ENCODE measurements at regions not wholly inside any gene's neighbourhood (a gene's known extent, or its start where the extent isn't known, plus 50 kb on each side); places are given as distances from the start of the nearest gene placed in this dataset.

DNA sequence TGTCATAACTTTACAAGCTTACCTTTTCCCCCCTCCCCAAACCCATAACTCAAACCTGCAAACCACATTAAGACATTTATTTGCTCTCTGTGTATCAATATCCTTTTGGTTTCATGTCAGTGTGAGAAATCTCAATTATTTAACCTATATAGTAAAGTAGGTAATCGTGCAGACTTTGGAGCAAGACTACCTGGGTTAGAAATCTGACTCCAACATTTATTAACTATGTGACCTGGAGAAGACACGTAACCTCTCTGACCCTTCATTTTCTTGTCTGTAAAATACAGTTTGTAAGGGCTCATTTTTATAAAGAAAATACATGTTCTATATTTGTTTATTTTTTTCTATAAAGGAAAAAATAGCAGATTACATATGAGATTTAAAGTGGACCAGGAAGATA lies 448.9 kb upstream of the MANEA start:
- Histone ChIP-seq H3K4me3 (no peak overlapping the region), H3K36me3 (ENCODE audit: control insufficient read depth in 2 of 2, insufficient read depth in 2 of 2, low read length in 1 of 2) (no peaks in the 10 kb centered on the region), H3K4me2 (ENCODE audit: control insufficient read depth, insufficient read depth) (no peak overlapping the region), H3K4me1 (ENCODE audit: control insufficient read depth, insufficient read depth, low read length) (no peaks in the 10 kb centered on the region), H3K9me3 (replicated peaks; ENCODE audit: control insufficient read depth, insufficient read depth, low read length) (no peaks in the 10 kb centered on the region), H3K27me3 (replicated peaks in 1 of 2; ENCODE audit: control insufficient read depth in 2 of 2, insufficient read depth in 2 of 2, low read length in 1 of 2) (no peaks in the 10 kb centered on the region), H3K27ac (ENCODE audit: control insufficient read depth, insufficient read depth) (no peak overlapping the region), H4K20me1 (ENCODE audit: control insufficient read depth, insufficient read depth) (no peaks in the 10 kb centered on the region), H3K79me2 (ENCODE audit: control insufficient read depth, insufficient read depth, low read length) (no peaks in the 10 kb centered on the region), H3K9ac (ENCODE audit: control insufficient read depth, insufficient read depth, low read length) (no peak overlapping the region), H2AFZ (ENCODE audit: control insufficient read depth, low read depth, low read length) (no peak overlapping the region)
- ChIA-PET RAD21 (ENCODE audit: unreplicated experiment) (no interaction called here), CTCF (no interaction called here), SMC1A (ENCODE audit: uncharacterized antibody, unreplicated experiment) (no interaction called here), POLR2A (no interaction called here)
- 3% methylated on average over 2 of the region's 2 CpGs for WGBS (ENCODE audit: insufficient coverage, insufficient replicate concordance, low lambda C conversion rate, missing lambda C conversion rate)
- no peak for FAIRE-seq
- BruUV-seq (replicated peaks), result no TSS peak
- no peak for ATAC-seq
- intact Hi-C loops (cut with micrococcal nuclease; ENCODE audit: unreplicated experiment), result no loop called here
- in situ Hi-C loops (cut with MboI), result no loop called here
- DNase-seq (ENCODE audit: low read depth, low spot score), result no peak
- TF ChIP-seq ZBTB11 (CRISPR knock-in tag; IDR thresholded peaks at IDR 0.05) (no peak), ZSCAN29 (IDR thresholded peaks at IDR 0.05) (no peak), SP1 (IDR thresholded peaks at IDR 0.05; ENCODE audit: low read depth, low read length) (no peak), BRCA1 (IDR thresholded peaks at IDR 0.05; ENCODE audit: low read depth, low read length) (no peak), ASH2L (IDR thresholded peaks at IDR 0.05; ENCODE audit: borderline replicate concordance, low read depth) (no peak), KAT2A (conservative IDR thresholded peaks at IDR 0.05; ENCODE audit: control insufficient read depth, low read depth, low read length) (no peak), FOXK2 (IDR thresholded peaks at IDR 0.05) (no peak), BHLHE40 (IDR thresholded peaks at IDR 0.05; ENCODE audit: borderline replicate concordance in 1 of 2, low read depth in 2 of 2, low read length in 1 of 2) (no peak), ELK1 (IDR thresholded peaks at IDR 0.05; ENCODE audit: low read depth, low read length) (no peak)
- TF ChIP-seq, protein P1, sequence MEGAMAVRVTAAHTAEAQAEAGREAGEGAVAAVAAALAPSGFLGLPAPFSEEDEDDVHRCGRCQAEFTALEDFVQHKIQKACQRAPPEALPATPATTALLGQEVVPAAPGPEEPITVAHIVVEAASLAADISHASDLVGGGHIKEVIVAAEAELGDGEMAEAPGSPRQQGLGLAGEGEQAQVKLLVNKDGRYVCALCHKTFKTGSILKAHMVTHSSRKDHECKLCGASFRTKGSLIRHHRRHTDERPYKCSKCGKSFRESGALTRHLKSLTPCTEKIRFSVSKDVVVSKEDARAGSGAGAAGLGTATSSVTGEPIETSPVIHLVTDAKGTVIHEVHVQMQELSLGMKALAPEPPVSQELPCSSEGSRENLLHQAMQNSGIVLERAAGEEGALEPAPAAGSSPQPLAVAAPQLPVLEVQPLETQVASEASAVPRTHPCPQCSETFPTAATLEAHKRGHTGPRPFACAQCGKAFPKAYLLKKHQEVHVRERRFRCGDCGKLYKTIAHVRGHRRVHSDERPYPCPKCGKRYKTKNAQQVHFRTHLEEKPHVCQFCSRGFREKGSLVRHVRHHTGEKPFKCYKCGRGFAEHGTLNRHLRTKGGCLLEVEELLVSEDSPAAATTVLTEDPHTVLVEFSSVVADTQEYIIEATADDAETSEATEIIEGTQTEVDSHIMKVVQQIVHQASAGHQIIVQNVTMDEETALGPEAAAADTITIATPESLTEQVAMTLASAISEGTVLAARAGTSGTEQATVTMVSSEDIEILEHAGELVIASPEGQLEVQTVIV (IDR thresholded peaks at IDR 0.05; ENCODE audit: borderline replicate concordance, partially characterized antibody), result no peak
- TF ChIP-seq, protein P2, sequence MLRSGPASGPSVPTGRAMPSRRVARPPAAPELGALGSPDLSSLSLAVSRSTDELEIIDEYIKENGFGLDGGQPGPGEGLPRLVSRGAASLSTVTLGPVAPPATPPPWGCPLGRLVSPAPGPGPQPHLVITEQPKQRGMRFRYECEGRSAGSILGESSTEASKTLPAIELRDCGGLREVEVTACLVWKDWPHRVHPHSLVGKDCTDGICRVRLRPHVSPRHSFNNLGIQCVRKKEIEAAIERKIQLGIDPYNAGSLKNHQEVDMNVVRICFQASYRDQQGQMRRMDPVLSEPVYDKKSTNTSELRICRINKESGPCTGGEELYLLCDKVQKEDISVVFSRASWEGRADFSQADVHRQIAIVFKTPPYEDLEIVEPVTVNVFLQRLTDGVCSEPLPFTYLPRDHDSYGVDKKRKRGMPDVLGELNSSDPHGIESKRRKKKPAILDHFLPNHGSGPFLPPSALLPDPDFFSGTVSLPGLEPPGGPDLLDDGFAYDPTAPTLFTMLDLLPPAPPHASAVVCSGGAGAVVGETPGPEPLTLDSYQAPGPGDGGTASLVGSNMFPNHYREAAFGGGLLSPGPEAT (IDR thresholded peaks at IDR 0.05; ENCODE audit: low read depth), result no peak
- TF ChIP-seq, protein P3, sequence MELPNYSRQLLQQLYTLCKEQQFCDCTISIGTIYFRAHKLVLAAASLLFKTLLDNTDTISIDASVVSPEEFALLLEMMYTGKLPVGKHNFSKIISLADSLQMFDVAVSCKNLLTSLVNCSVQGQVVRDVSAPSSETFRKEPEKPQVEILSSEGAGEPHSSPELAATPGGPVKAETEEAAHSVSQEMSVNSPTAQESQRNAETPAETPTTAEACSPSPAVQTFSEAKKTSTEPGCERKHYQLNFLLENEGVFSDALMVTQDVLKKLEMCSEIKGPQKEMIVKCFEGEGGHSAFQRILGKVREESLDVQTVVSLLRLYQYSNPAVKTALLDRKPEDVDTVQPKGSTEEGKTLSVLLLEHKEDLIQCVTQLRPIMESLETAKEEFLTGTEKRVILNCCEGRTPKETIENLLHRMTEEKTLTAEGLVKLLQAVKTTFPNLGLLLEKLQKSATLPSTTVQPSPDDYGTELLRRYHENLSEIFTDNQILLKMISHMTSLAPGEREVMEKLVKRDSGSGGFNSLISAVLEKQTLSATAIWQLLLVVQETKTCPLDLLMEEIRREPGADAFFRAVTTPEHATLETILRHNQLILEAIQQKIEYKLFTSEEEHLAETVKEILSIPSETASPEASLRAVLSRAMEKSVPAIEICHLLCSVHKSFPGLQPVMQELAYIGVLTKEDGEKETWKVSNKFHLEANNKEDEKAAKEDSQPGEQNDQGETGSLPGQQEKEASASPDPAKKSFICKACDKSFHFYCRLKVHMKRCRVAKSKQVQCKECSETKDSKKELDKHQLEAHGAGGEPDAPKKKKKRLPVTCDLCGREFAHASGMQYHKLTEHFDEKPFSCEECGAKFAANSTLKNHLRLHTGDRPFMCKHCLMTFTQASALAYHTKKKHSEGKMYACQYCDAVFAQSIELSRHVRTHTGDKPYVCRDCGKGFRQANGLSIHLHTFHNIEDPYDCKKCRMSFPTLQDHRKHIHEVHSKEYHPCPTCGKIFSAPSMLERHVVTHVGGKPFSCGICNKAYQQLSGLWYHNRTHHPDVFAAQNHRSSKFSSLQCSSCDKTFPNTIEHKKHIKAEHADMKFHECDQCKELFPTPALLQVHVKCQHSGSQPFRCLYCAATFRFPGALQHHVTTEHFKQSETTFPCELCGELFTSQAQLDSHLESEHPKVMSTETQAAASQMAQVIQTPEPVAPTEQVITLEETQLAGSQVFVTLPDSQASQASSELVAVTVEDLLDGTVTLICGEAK (IDR thresholded peaks at IDR 0.05; ENCODE audit: borderline replicate concordance), result no peak

Measured in GM12878 (cell line).